Pancreas (tissue), 10 donors: ENCODE measurements at regions not wholly inside any gene's neighbourhood (a gene's known extent, or its start where the extent isn't known, plus 50 kb on each side); places are given as distances from the start of the nearest gene placed in this dataset.
"Not testable (repeated sequence)": the region's sequence is repeated elsewhere in the genome, so short reads cannot be mapped to it uniquely, and the experiment has no call there.

Experiments
- ATAC-seq, 4 donors: fragments of 200-7000 bp; cut with Tn5 transposase; one replicate each; pipeline versions ENCODE4 v1.8.0 to v1.9.1; 2020; ENCODE audit warnings: mild to moderate bottlenecking in 4 of 4, moderate library complexity in 4 of 4
- DNase-seq, 6 donors: peaks; one replicate each; pipeline ENCODE4 v3.0.0-alpha.2; 2020
- FAIRE-seq: peaks from 2 replicates; lab custom pipeline; 2012; peaks lifted over from hg19 to GRCh38; lab: Jason Lieb, UNC
- H3K27ac ChIP-seq, 4 donors: fragments of 200-600 bp; sonication (generic); 1 replicate in 3 of 4; 2 replicates in 1 of 4; pipeline versions ENCODE4 v1.5.0 to v1.8.0; 2020
- H3K27me3 ChIP-seq, 4 donors: fragments of 200-600 bp; one replicate each; pipeline ENCODE4 v1.8.0; 2021
- H3K36me3 ChIP-seq, 3 donors: fragments of 200-600 bp; sonication (generic) in 1 of 3; one replicate each; pipeline versions ENCODE4 v1.5.0 to v1.8.0; 2020 to 2021
- H3K4me1 ChIP-seq, 3 donors: fragments of 200-600 bp; one replicate each; pipeline ENCODE4 v1.8.0; 2021
- H3K4me3 ChIP-seq, 4 donors: fragments of 200-600 bp; sonication (generic) in 2 of 4; one replicate each; pipeline versions ENCODE4 v1.5.0 to v1.8.0; 2020 to 2021
- H3K9me3 ChIP-seq, 4 donors: fragments of 200-600 bp; one replicate each; pipeline ENCODE4 v1.8.0; 2021
- CTCF ChIP-seq, 4 donors: fragments of 200-600 bp; sonication (generic) in 3 of 4; IDR thresholded peaks; one replicate each; pipeline versions ENCODE4 v1.5.0 to v1.8.0; 2021; ENCODE audit warnings: antibody characterized with exemption in 4 of 4
- WGBS, 2 donors: extraction: QIAGEN DNeasy Blood & Tissue Kit; methylation state at CpG; one replicate each; pipeline ENCODE4 v1.1.7; 2013; 5-methylcytosine and 5-hydroxymethylcytosine counted together
- intact Hi-C, 3 donors: fragments of 100-400 bp; cut with DNase I; formaldehyde crosslinking; loops; one replicate each; pipeline versions ENCODE4 v1.11.1 to v1.14.2; 2022
- donor health status: healthy with polysubstance abuse.
- donor health status: DM: no; HTN: no; CAD: no; lungs with moderate emphysema.
- donor health status: DM: no; HTN: no; CAD: no.
- donor health status: control.
- donor health status: control.
- donor health status: Bipolar disorder and iron deficiency.
- donor health status: DM: yes; HTN: yes; CAD: no.
- donor health status: DM: no; HTN: no; CAD: no.
- donor health status: DM: no; HTN: no; CAD: no.
- donor health status: DM: yes; HTN: yes; CAD: no.

GRCh38 chr6:8857160-8857559 is 421.8 kb upstream of the SLC35B3 start:
- WGBS, 2 donors: 60 to 66% methylated on average over 2 of the region's 2 CpGs
- Histone ChIP-seq H3K27me3 (no peaks in the 10 kb centered on the region), H3K36me3 (no peaks in the 10 kb centered on the region), H3K4me1 (no peaks in the 10 kb centered on the region), H3K4me3 (no peak overlapping the region), H3K27ac (no peak overlapping the region), H3K9me3 (no peaks in the 10 kb centered on the region)
- no peak for FAIRE-seq
- intact Hi-C loops: no loop called here
- DNase-seq: no peak
- ATAC-seq: no peak
- no peak for TF ChIP-seq CTCF (IDR thresholded peaks at IDR 0.05)

GRCh38 chr6:8855411-8855810 is 420.1 kb upstream of the SLC35B3 start:
- no peak for ATAC-seq
- no peak for TF ChIP-seq CTCF (IDR thresholded peaks at IDR 0.05)
- H3K4me3 ChIP-seq: no peak overlapping the region
- H3K4me1 ChIP-seq: no peaks in the 10 kb centered on the region
- no peak overlapping the region for H3K27ac ChIP-seq
- 49 to 51% methylated on average over 4 of the region's 4 CpGs for WGBS, 2 donors
- H3K27me3 ChIP-seq: no peaks in the 10 kb centered on the region
- no peak for FAIRE-seq
- H3K9me3 ChIP-seq: no peaks in the 10 kb centered on the region
- H3K36me3 ChIP-seq: no peaks in the 10 kb centered on the region
- intact Hi-C loops: no loop called here
- DNase-seq: no peak

GRCh38 chr6:8852332-8852731 is 417.0 kb upstream of the SLC35B3 start:
- Histone ChIP-seq H3K4me3 (no peak overlapping the region), H3K4me1 (no peaks in the 10 kb centered on the region), H3K27me3 (no peaks in the 10 kb centered on the region), H3K36me3 (no peaks in the 10 kb centered on the region), H3K9me3 (no peaks in the 10 kb centered on the region), H3K27ac (no peak overlapping the region)
- FAIRE-seq: no peak
- intact Hi-C loops: no loop called here
- TF ChIP-seq CTCF (IDR thresholded peaks at IDR 0.05): no peak
- WGBS, 2 donors: 39 to 53% methylated on average over 3 of the region's 3 CpGs
- DNase-seq: no peak
- ATAC-seq: no peak

GRCh38 chr6:8846680-8847079 is 411.3 kb upstream of the SLC35B3 start:
- not testable (repeated sequence) for H3K9me3 ChIP-seq

GRCh38 chr6:8845690-8846089 is 410.3 kb upstream of the SLC35B3 start:
- no peak overlapping the region for H3K4me3 ChIP-seq
- ATAC-seq (no peak), DNase-seq (no peak), FAIRE-seq (no peak)
- H3K4me1 ChIP-seq: no peaks in the 10 kb centered on the region
- no peaks in the 10 kb centered on the region for H3K9me3 ChIP-seq
- WGBS, 2 donors: 61 to 69% methylated on average over 5 of the region's 5 CpGs
- TF ChIP-seq CTCF (IDR thresholded peaks at IDR 0.05): no peak
- no peaks in the 10 kb centered on the region for H3K27me3 ChIP-seq
- no peak overlapping the region for H3K27ac ChIP-seq
- intact Hi-C loops: no loop called here
- no peaks in the 10 kb centered on the region for H3K36me3 ChIP-seq

More at GRCh38 chr6:8846680-8847079, 411.3 kb upstream of the SLC35B3 start:
- intact Hi-C loops, DNase-seq, ATAC-seq, H3K4me1 ChIP-seq, H3K36me3 ChIP-seq, H3K27ac ChIP-seq, H3K27me3 ChIP-seq, FAIRE-seq, H3K4me3 ChIP-seq: not testable (repeated sequence)
- 73 to 76% methylated on average over 6 of the region's 6 CpGs for WGBS, 2 donors

GRCh38 chr6:8844968-8845367 is 409.6 kb upstream of the SLC35B3 start:
- no peak overlapping the region for H3K4me3 ChIP-seq
- H3K9me3 ChIP-seq: no peaks in the 10 kb centered on the region
- H3K27me3 ChIP-seq: no peaks in the 10 kb centered on the region
- FAIRE-seq: no peak
- no peak overlapping the region for H3K27ac ChIP-seq
- no peak for ATAC-seq
- no peaks in the 10 kb centered on the region for H3K4me1 ChIP-seq
- no peak for TF ChIP-seq CTCF (IDR thresholded peaks at IDR 0.05)
- H3K36me3 ChIP-seq: no peaks in the 10 kb centered on the region
- no peak for DNase-seq
- intact Hi-C loops: no loop called here
